Endothelial cell of umbilical vein (primary cell): ENCODE measurements at regions not wholly inside any gene's neighbourhood (a gene's known extent, or its start where the extent isn't known, plus 50 kb on each side); places are given as distances from the start of the nearest gene placed in this dataset. TPM values are rescaled to one million over a fixed set of nuclear protein-coding genes. Genes with fewer than 3 reads are reported as not detected.
A peak's percentile ranks its signal among the peaks of the same experiment; 100 is the strongest.

Source experiments
- BruUV-seq: library from RNA; stranded (reverse); fragments of 400-500 nt; replicated peaks from 2 replicates; lab custom pipeline; 2021; lab: Mats Ljungman, UMichigan
- CTCF ChIA-PET: fragments of 300-600, 350-600 bp; sonication (Branson Sonifier 250); formaldehyde crosslinking; loops from one replicate; lab custom pipeline; 2021; ENCODE audit warnings: antibody characterized with exemption, inconsistent platforms; lab: Charles Lee
- POLR2A ChIA-PET: fragments of 300-600, 350-600 bp; sonication (Branson Sonifier 250); formaldehyde crosslinking; loops from one replicate; lab custom pipeline; 2021; ENCODE audit warnings: antibody characterized with exemption, inconsistent platforms; lab: Charles Lee
- DNase-seq: peaks from one replicate; pipeline ENCODE4 v3.0.0-alpha.2; 2011; ENCODE audit warnings: low read depth, low spot score
- FAIRE-seq: peaks from 2 replicates; lab custom pipeline; 2011; peaks lifted over from hg19 to GRCh38; lab: Jason Lieb, UNC
- H2AFZ ChIP-seq: 2 replicates; pipeline ENCODE4 v1.6.0; 2012; ENCODE audit warnings: low read depth, low read length, control low read depth, inconsistent platforms
- H3K27ac ChIP-seq: 2 replicates; pipeline ENCODE4 v1.5.1; 2011; ENCODE audit warnings: low read depth, mild to moderate bottlenecking, control low read depth, low read length, moderate library complexity; ENCODE audit not compliant: insufficient read depth
- H3K27me3 ChIP-seq, 2 experiments: 2 replicates each; pipeline versions ENCODE4 v1.6.0 to v1.6.1; 2011; ENCODE audit warnings: low read length in 2 of 2, mixed read lengths in 1 of 2; ENCODE audit not compliant: control insufficient read depth in 2 of 2, insufficient read depth in 2 of 2
- H3K36me3 ChIP-seq, 2 experiments: 2 replicates in 1 of 2; 3 replicates in 1 of 2; pipeline ENCODE4 v1.5.1; 2011; ENCODE audit warnings: low read length in 2 of 2, mild to moderate bottlenecking in 1 of 2, moderate library complexity in 1 of 2; ENCODE audit not compliant: control insufficient read depth in 2 of 2, insufficient read depth in 2 of 2; ENCODE audit errors: extremely low read depth in 1 of 2
- H3K4me1 ChIP-seq: 3 replicates; pipeline ENCODE4 v1.5.1; 2011; ENCODE audit warnings: mild to moderate bottlenecking, low read length; ENCODE audit not compliant: control insufficient read depth, insufficient read depth; ENCODE audit errors: extremely low read depth
- H3K4me2 ChIP-seq: 2 replicates; pipeline ENCODE4 v1.6.1; 2011; ENCODE audit warnings: low read length, control low read depth, mixed read lengths; ENCODE audit not compliant: insufficient read depth
- H3K4me3 ChIP-seq, 3 experiments: fragments of 200-600 bp in 1 of 3; sonication (generic), shearing (Covaris generic) in 1 of 3; replicated peaks in 1 of 3; 2 replicates each; pipeline ENCODE4 v1.5.1; 2011 to 2016; ENCODE audit warnings: control low read depth in 3 of 3, low read length in 3 of 3, mild to moderate bottlenecking in 2 of 3, inconsistent platforms in 1 of 3, low read depth in 1 of 3, moderate library complexity in 1 of 3; ENCODE audit not compliant: insufficient read depth in 1 of 3
- H3K79me2 ChIP-seq: 2 replicates; pipeline ENCODE4 v1.6.0; 2012; ENCODE audit warnings: low read length, inconsistent platforms; ENCODE audit not compliant: control insufficient read depth, insufficient read depth
- H3K9ac ChIP-seq: replicated peaks from 2 replicates; pipeline ENCODE3; 2011; ENCODE audit warnings: low read length, control low read depth; ENCODE audit not compliant: insufficient read depth; ENCODE audit errors: extremely low read depth
- H3K9me1 ChIP-seq: replicated peaks from 3 replicates; pipeline ENCODE4 v1.6.0; 2011; ENCODE audit warnings: mild to moderate bottlenecking, low read length; ENCODE audit not compliant: control insufficient read depth, insufficient read depth; ENCODE audit errors: extremely low read depth
- H3K9me3 ChIP-seq: replicated peaks from 2 replicates; pipeline ENCODE4 v1.5.1; 2012; ENCODE audit warnings: low read length, inconsistent platforms; ENCODE audit not compliant: control insufficient read depth, insufficient read depth
- H4K20me1 ChIP-seq: replicated peaks from 2 replicates; pipeline ENCODE3; 2011; ENCODE audit warnings: mild to moderate bottlenecking, low read length; ENCODE audit not compliant: control insufficient read depth, insufficient read depth; ENCODE audit errors: extremely low read depth
- FOS ChIP-seq: IDR thresholded peaks from 2 replicates; pipeline ENCODE4 v1.6.1; 2011; ENCODE audit warnings: mild to moderate bottlenecking, low read length, moderate library complexity, borderline replicate concordance; ENCODE audit not compliant: insufficient read depth
- GATA2 ChIP-seq: IDR thresholded peaks from 2 replicates; pipeline ENCODE4 v1.7.0; 2011; ENCODE audit warnings: low read depth, mild to moderate bottlenecking, moderate library complexity, mixed read lengths, low read length; ENCODE audit not compliant: insufficient read length, insufficient read depth
- JUN ChIP-seq: IDR thresholded peaks from 2 replicates; pipeline ENCODE4 v1.6.1; 2011; ENCODE audit warnings: borderline replicate concordance, low read depth; ENCODE audit not compliant: insufficient read length, insufficient read depth
- MYC ChIP-seq: IDR thresholded peaks from one replicate; pipeline ENCODE4 v1.6.1; 2011; ENCODE audit warnings: mild to moderate bottlenecking, low read depth, low read length
- POLR2A ChIP-seq: IDR thresholded peaks from 2 replicates; pipeline ENCODE4 v1.6.1; 2012; ENCODE audit warnings: low read depth, mild to moderate bottlenecking, control low read depth, low read length
- dilution Hi-C: fragments of 300-500 bp; cut with MboI; formaldehyde crosslinking; loops from one replicate; pipeline ENCODE4 v1.15.0; 2019; ENCODE audit warnings: low sequenced_read_pairs; ENCODE audit not compliant: extremely low pct_ligation_motif_present
- intact Hi-C: fragments of 100-400 bp; cut with micrococcal nuclease; formaldehyde crosslinking; loops from one replicate; pipeline ENCODE4 v1.10.0; 2022
- small RNA-seq: library from RNA; depleted of rRNA; stranded (forward); fragments of <200 nt; gene quantifications from one replicate; pipeline ENCODE3, GENCODE V24; 2012; ENCODE audit warnings: low replicate concordance, low read depth; ENCODE audit not compliant: insufficient read depth, insufficient read length

GRCh38 chr15:96276438-96277210 lies 53.9 kb upstream of the NR2F2 start:
- dilution Hi-C loops = no loop called here
- Histone ChIP-seq H3K79me2 (peaks cover 3% of the 10 kb centered on the region), H4K20me1 (no peaks in the 10 kb centered on the region), H3K27ac (peak overlapping the region; percentile 7), H3K36me3 (peaks cover 0 to 6% of the 10 kb centered on the region in 2 experiments), H3K9me1 (no peaks in the 10 kb centered on the region), H3K9me3 (no peaks in the 10 kb centered on the region), H3K4me3 (no peak overlapping the region), H3K4me1 (peaks cover 41% of the 10 kb centered on the region), H3K27me3 (no peaks in the 10 kb centered on the region), H2AFZ (no peak overlapping the region), H3K9ac (no peak overlapping the region), H3K4me2 (no peak overlapping the region)
- TF ChIP-seq GATA2 = peak; percentile 26
- TF ChIP-seq POLR2A = no peak
- TF ChIP-seq FOS = peak; percentile 57
- TF ChIP-seq JUN = peak; percentile 35
- no peak for TF ChIP-seq MYC
- FAIRE-seq (peak; percentile 52), DNase-seq (peak; percentile 40)
- POLR2A ChIA-PET = no interaction called here
- intact Hi-C loops = no loop called here
- BruUV-seq = no TSS peak
- CTCF ChIA-PET = interaction anchor here (0.6 to 1.0 kb wide), 2 partner anchors 43 to 51 kb away, joined by 3 to 7 read pairs; no protein-coding TSS in a partner anchor

Small RNAs in the stretch of these regions (small RNA-seq; reads per million reads assigned to genes)
- gene AC012409.4 (0.66 reads per million), gene RNU2-3P (not detected)
